Testis (tissue), 2 donors: ENCODE measurements at regions not wholly inside any gene's neighbourhood (a gene's known extent, or its start where the extent isn't known, plus 50 kb on each side); places are given as distances from the start of the nearest gene placed in this dataset.

Experiments
- CTCF ChIP-seq, 3 experiments: fragments of 450-650 bp in 2 of 3; fragments of 200-600 bp in 1 of 3; sonication (generic) in 1 of 3; IDR thresholded peaks; one replicate each; pipeline ENCODE4 v1.5.1; 2016 to 2019; ENCODE audit warnings: antibody characterized with exemption in 3 of 3, mild to moderate bottlenecking in 2 of 3, moderate library complexity in 1 of 3
- POLR2A ChIP-seq: fragments of 450-650 bp; IDR thresholded peaks from one replicate; pipeline ENCODE4 v1.6.1; 2017; ENCODE audit warnings: antibody characterized with exemption, mild to moderate bottlenecking, moderate library complexity

DNA sequence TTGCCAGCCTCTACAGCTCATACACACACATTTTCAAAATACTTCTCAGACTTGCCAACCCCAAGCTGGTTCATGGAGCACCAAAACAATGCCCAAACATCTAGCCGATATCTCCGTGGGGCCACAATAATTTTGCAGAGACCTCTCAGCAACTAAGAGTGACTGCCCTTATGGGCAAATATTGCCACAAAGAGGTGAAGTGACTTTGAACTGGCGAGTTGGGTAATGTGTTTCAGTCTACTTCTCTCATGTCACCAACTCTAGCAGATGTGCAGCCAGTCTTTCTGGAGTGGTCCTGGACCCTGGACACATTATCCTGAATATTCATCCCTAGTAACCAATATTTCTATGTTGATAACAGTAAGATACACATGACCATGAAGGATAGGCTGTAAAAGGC, 290.3 kb downstream of the EMP1 start:
- no peak for TF ChIP-seq CTCF (IDR thresholded peaks at IDR 0.05)
- no peak for TF ChIP-seq POLR2A
